Esophagus muscularis mucosa (tissue), 4 donors: ENCODE measurements at regions not wholly inside any gene's neighbourhood (a gene's known extent, or its start where the extent isn't known, plus 50 kb on each side); places are given as distances from the start of the nearest gene placed in this dataset.
"Not testable (repeated sequence)": the region's sequence is repeated elsewhere in the genome, so short reads cannot be mapped to it uniquely, and the experiment has no call there.

Source experiments
- DNase-seq: peaks from one replicate; pipeline ENCODE4 v3.0.0-alpha.2; 2017; ENCODE audit errors: extremely low spot score
- H3K27ac ChIP-seq, 4 donors: fragments of 200-600 bp; sonication (generic); replicated peaks in 1 of 4; 1 replicate in 3 of 4; 2 replicates in 1 of 4; pipeline ENCODE4 v1.5.1; 2016 to 2019; ENCODE audit warnings: mild to moderate bottlenecking in 1 of 4
- H3K27me3 ChIP-seq, 4 donors: fragments of 200-600 bp; sonication (generic); one replicate each; pipeline versions ENCODE4 v1.5.1 to v1.6.0; 2016 to 2019
- H3K36me3 ChIP-seq, 4 donors: fragments of 200-600 bp; sonication (generic); one replicate each; pipeline ENCODE4 v1.5.1; 2016 to 2019
- H3K4me1 ChIP-seq, 4 donors: fragments of 200-600 bp; sonication (generic); one replicate each; pipeline ENCODE4 v1.5.1; 2016 to 2019
- H3K4me3 ChIP-seq, 4 donors: fragments of 200-600 bp; sonication (generic); 1 replicate in 2 of 4; 2 replicates in 2 of 4; pipeline ENCODE4 v1.5.1; 2016 to 2019; ENCODE audit warnings: mild to moderate bottlenecking in 4 of 4, moderate library complexity in 1 of 4
- H3K9me3 ChIP-seq, 4 donors: fragments of 200-600 bp; sonication (generic); 1 replicate in 3 of 4; 2 replicates in 1 of 4; pipeline ENCODE4 v1.5.1; 2016 to 2019
- EP300 ChIP-seq: sonication (generic); formaldehyde crosslinking; IDR thresholded peaks from one replicate; pipeline ENCODE4 v1.6.1; 2017; ENCODE audit warnings: antibody characterized with exemption
- POLR2A ChIP-seq: fragments of 450-650 bp; IDR thresholded peaks from one replicate; pipeline ENCODE4 v1.6.1; 2017; ENCODE audit warnings: antibody characterized with exemption, moderate library complexity, mild to moderate bottlenecking, low read depth
- POLR2AphosphoS5 ChIP-seq, 2 donors: sonication (generic); formaldehyde crosslinking; IDR thresholded peaks; one replicate each; pipeline ENCODE4 v1.6.1; 2017; ENCODE audit warnings: antibody characterized with exemption in 2 of 2
- WGBS: methylation state at CpG from one replicate; pipeline ENCODE4 v1.1.5; 2018; 5-methylcytosine and 5-hydroxymethylcytosine counted together
- intact Hi-C: fragments of 100-400 bp; cut with DNase I; formaldehyde crosslinking; loops from one replicate; pipeline ENCODE4 v1.15.1; 2023
- TF ChIP-seq, protein P1 (sequence below), 3 experiments: fragments of 200-600 bp in 2 of 3; fragments of 450-650 bp in 1 of 3; sonication (generic) in 2 of 3; IDR thresholded peaks; one replicate each; pipeline ENCODE4 v1.5.1; 2017 to 2019; ENCODE audit warnings: antibody characterized with exemption in 3 of 3, mild to moderate bottlenecking in 2 of 3, moderate library complexity in 1 of 3

DNA sequence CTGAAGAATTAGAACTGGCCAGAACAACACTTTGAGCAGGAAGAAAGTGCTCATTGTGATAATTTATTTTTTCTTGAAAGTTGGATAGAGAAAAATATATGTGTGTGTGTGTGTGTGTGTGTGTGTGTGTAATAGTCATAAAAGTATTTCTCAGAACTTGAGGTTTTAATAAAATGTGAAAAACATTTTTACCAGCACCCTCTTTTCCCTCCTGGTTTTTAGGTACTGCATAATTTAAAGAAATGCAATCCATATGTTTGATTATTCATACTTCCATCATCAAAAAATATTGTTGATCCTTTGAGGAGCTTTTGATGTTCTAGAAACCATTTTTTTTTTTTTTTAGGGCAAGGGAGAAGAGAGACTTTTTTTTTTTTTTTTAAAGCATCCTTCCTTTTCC, 66.8 kb upstream of the JUN start:
- no peaks in the 10 kb centered on the region for H3K27me3 ChIP-seq
- intact Hi-C loops = no loop called here
- H3K9me3 ChIP-seq = no peaks in the 10 kb centered on the region
- H3K36me3 ChIP-seq = no peaks in the 10 kb centered on the region
- no peak for TF ChIP-seq EP300
- no peak for TF ChIP-seq POLR2A
- no peak for TF ChIP-seq POLR2AphosphoS5 (IDR thresholded peaks at IDR 0.05)
- TF ChIP-seq, protein P1, sequence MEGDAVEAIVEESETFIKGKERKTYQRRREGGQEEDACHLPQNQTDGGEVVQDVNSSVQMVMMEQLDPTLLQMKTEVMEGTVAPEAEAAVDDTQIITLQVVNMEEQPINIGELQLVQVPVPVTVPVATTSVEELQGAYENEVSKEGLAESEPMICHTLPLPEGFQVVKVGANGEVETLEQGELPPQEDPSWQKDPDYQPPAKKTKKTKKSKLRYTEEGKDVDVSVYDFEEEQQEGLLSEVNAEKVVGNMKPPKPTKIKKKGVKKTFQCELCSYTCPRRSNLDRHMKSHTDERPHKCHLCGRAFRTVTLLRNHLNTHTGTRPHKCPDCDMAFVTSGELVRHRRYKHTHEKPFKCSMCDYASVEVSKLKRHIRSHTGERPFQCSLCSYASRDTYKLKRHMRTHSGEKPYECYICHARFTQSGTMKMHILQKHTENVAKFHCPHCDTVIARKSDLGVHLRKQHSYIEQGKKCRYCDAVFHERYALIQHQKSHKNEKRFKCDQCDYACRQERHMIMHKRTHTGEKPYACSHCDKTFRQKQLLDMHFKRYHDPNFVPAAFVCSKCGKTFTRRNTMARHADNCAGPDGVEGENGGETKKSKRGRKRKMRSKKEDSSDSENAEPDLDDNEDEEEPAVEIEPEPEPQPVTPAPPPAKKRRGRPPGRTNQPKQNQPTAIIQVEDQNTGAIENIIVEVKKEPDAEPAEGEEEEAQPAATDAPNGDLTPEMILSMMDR (IDR thresholded peaks at IDR 0.05) = no peak
- no peak for DNase-seq
- H3K27ac ChIP-seq = no peak overlapping the region
- no peak overlapping the region for H3K4me3 ChIP-seq
- peaks cover 16 to 29% (median 24%) of the 10 kb centered on the region in 4 donors for H3K4me1 ChIP-seq

DNA sequence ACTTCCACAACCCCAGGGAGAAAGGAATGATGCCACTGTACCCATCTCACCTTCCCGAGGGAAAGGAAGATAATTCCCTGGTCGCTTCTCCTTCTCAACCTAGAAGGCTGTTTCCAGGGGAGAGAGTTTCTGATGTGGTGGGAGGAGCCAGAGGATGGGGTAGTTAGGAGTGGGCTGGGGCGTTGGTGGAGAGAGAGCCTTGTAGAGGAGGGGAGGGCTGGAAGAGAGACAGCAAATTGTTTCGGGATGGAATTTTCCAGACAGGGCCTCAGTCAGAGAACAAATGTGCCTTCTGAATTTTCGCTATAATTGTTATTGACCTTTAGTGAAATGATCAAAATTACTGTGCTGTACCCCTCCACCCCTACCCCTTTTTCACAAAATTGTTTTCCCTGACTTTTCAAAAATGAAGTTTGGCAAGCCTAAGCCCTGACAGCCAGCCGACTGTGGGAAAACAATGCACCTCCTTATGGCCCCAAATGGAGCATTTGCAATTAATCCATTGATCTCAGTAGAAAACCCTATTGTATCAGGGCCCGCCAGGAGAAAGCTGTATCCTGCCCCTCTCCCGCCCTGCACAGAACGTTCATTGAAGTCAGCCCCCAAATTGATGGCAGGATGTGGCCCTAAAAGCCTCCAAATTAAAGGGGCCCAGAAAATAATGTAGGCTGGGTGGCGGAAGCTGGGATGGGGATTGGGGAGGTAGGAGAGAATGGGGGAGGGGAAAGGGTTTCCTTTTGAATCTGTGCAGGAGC, 69.1 kb upstream of the JUN start:
- Histone ChIP-seq H3K9me3 (no peaks in the 10 kb centered on the region), H3K27me3 (no peaks in the 10 kb centered on the region), H3K36me3 (no peaks in the 10 kb centered on the region), H3K4me1 (peaks cover 16 to 32% (median 25%) of the 10 kb centered on the region in 4 donors), H3K27ac (no peak overlapping the region), H3K4me3 (no peak overlapping the region)
- no peak for DNase-seq
- WGBS = 91% methylated on average over 10 of the region's 10 CpGs
- intact Hi-C loops = no loop called here
- no peak for TF ChIP-seq EP300
- TF ChIP-seq, protein P1 (IDR thresholded peaks at IDR 0.05) = no peak
- TF ChIP-seq POLR2A = no peak
- no peak for TF ChIP-seq POLR2AphosphoS5 (IDR thresholded peaks at IDR 0.05)

DNA sequence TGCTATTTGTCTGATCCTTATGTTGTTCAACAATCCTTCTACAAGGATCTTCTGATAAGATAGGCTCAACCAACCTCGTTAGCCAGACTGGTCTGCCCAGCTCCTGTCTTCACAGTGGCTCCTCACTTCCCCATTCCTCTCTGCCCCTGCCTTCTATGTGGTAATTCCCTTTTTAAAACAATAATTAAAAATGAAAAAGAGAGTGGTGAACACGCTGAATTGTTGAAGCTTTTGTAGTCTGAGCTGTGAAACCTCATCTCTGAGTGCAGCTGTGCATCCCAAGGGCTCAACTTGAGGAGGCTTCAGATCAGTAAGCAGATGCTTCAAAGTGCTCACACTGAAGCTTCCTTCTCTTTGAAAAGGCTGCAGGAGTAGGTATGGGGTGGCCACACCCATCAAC, 70.7 kb upstream of the JUN start:
- 78% methylated on average over 2 of the region's 2 CpGs for WGBS

DNA sequence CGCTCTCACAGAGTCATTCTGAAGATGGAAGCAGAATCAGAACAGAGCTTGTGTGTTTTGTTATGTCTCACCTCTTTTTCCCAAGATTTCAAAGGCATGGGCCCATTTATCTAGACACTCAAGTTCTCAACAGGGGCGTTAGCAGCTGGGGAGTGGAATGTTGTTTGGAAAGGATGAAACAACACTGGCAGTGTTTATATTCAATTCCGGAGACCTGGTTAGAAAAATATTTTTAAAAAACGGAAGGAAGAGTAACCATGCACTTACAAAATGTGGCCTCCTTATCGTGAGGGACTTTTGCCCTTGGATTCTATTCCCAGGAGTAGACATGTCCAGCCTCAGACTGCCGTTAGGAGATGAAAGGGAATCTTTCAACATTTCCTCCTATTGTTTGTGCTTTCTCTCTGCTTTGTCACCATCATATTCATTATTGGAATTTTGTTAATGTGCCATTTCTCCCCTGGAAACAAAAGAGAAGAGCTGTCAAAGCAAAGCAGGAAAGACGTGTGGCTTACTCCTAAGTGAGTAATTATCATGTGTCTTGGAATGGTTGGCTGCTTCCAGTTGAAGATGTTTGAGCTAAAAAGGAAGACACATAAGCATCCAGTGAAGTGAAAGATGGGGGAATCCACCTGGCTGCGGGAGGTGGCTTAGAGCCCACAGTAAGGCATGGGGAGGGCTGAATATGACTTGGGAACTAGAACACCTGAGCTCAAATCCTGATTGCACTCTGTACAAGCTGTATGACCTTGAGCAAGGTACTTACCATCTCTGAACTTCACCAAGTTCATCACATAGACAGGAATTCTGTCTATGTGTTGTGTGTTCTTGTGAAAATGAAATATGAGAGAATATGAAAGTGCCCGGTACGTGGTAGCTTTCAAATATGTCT, 71.7 kb upstream of the JUN start:
- no peaks in the 10 kb centered on the region for H3K36me3 ChIP-seq

More for the DNA sequence above, 70.7 kb upstream of the JUN start:
- H3K36me3 ChIP-seq = no peaks in the 10 kb centered on the region
- intact Hi-C loops = no loop called here
- H3K27ac ChIP-seq = no peak overlapping the region
- no peak overlapping the region for H3K4me3 ChIP-seq
- no peak for DNase-seq
- TF ChIP-seq, protein P1 (IDR thresholded peaks at IDR 0.05) = no peak
- TF ChIP-seq POLR2AphosphoS5 (IDR thresholded peaks at IDR 0.05) (no peak), POLR2A (no peak), EP300 (no peak)
- no peaks in the 10 kb centered on the region for H3K27me3 ChIP-seq
- H3K4me1 ChIP-seq = peaks cover 3 to 20% (median 13%) of the 10 kb centered on the region in 4 donors
- no peaks in the 10 kb centered on the region for H3K9me3 ChIP-seq

DNA sequence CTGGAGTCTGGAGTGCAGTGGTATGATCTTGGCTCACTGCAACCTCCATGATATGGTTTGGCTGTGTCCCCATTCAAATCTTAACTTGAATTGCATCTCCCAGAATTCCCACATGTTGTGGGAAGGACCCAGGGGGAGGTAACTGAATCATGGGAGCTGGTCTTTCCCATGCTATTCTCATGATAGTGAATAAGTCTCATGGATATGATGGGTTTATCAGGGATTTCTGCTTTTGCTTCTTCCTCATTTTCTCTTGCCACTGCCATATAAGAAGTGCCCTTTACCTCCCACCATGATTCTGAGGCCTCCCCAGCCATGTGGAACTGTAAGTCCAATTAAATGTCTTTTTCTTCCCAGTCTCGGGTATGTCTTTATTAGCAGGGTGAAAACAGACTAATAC, 72.4 kb upstream of the JUN start:
- peaks cover 0 to 15% (median 11%) of the 10 kb centered on the region in 4 donors for H3K4me1 ChIP-seq
- H3K36me3 ChIP-seq, intact Hi-C loops, H3K4me3 ChIP-seq, H3K9me3 ChIP-seq, DNase-seq, H3K27me3 ChIP-seq, H3K27ac ChIP-seq: not testable (repeated sequence)
- 100% methylated on average over 1 of the region's 1 CpG for WGBS

More for the DNA sequence above, 71.7 kb upstream of the JUN start:
- H3K27me3 ChIP-seq = no peaks in the 10 kb centered on the region
- WGBS = 44% methylated on average over 10 of the region's 10 CpGs
- no peak for DNase-seq
- H3K4me3 ChIP-seq = no peak overlapping the region
- H3K9me3 ChIP-seq = no peaks in the 10 kb centered on the region
- H3K4me1 ChIP-seq = peaks cover 0 to 15% (median 11%) of the 10 kb centered on the region in 4 donors
- intact Hi-C loops = no loop called here
- H3K27ac ChIP-seq = no peak overlapping the region
- TF ChIP-seq, protein P1 (IDR thresholded peaks at IDR 0.05) = no peak
